Keratinocyte (primary cell): ENCODE measurements at regions not wholly inside any gene's neighbourhood (a gene's known extent, or its start where the extent isn't known, plus 50 kb on each side); places are given as distances from the start of the nearest gene placed in this dataset.

Experiments used
- DNase-seq: peaks from one replicate; pipeline ENCODE4 v3.0.0-alpha.2; 2011; ENCODE audit warnings: low read depth, missing footprints, low spot score
- FAIRE-seq: peaks from 2 replicates; lab custom pipeline; 2011; peaks lifted over from hg19 to GRCh38; lab: Jason Lieb, UNC
- H2AFZ ChIP-seq: 2 replicates; pipeline ENCODE4 v1.6.0; 2012; ENCODE audit warnings: low read length, control low read depth, inconsistent platforms; ENCODE audit not compliant: control insufficient read depth
- H3K27ac ChIP-seq: 2 replicates; pipeline ENCODE4 v1.5.1; 2011; ENCODE audit warnings: low read length; ENCODE audit not compliant: control insufficient read depth, insufficient read depth
- H3K27me3 ChIP-seq: 3 replicates; pipeline ENCODE4 v1.6.0; 2011; ENCODE audit warnings: low read length; ENCODE audit not compliant: control insufficient read depth, insufficient read depth; ENCODE audit errors: extremely low read depth
- H3K36me3 ChIP-seq, 2 experiments: 2 replicates in 1 of 2; 3 replicates in 1 of 2; pipeline ENCODE4 v1.5.1; 2011; ENCODE audit warnings: low read length in 2 of 2, mild to moderate bottlenecking in 1 of 2; ENCODE audit not compliant: control insufficient read depth in 2 of 2, insufficient read depth in 2 of 2; ENCODE audit errors: extremely low read depth in 1 of 2
- H3K4me1 ChIP-seq: 3 replicates; pipeline ENCODE4 v1.5.1; 2011; ENCODE audit warnings: low read length; ENCODE audit not compliant: control insufficient read depth, insufficient read depth; ENCODE audit errors: extremely low read depth
- H3K4me2 ChIP-seq: 3 replicates; pipeline ENCODE4 v1.6.0; 2011; ENCODE audit warnings: low read depth, low read length; ENCODE audit not compliant: control insufficient read depth, insufficient read depth; ENCODE audit errors: extremely low read depth
- H3K4me3 ChIP-seq, 3 experiments: fragments of 200-600 bp in 1 of 3; sonication (generic) in 1 of 3; 2 replicates in 2 of 3; 3 replicates in 1 of 3; pipeline ENCODE4 v1.5.1; 2011 to 2016; ENCODE audit warnings: low read length in 3 of 3, mild to moderate bottlenecking in 3 of 3, control low read depth in 2 of 3, inconsistent platforms in 1 of 3, low read depth in 1 of 3, mixed read lengths in 1 of 3, mixed run types in 1 of 3, moderate library complexity in 1 of 3; ENCODE audit not compliant: control insufficient read depth in 2 of 3, insufficient read depth in 2 of 3; ENCODE audit errors: extremely low read depth in 1 of 3
- H3K79me2 ChIP-seq: 2 replicates; pipeline ENCODE4 v1.6.0; 2012; ENCODE audit warnings: low read length; ENCODE audit not compliant: control insufficient read depth, insufficient read depth
- H3K9ac ChIP-seq: 3 replicates; pipeline ENCODE4 v1.6.0; 2011; ENCODE audit warnings: low read length; ENCODE audit not compliant: control insufficient read depth, insufficient read depth; ENCODE audit errors: extremely low read depth
- H3K9me1 ChIP-seq: 3 replicates; pipeline ENCODE4 v1.6.0; 2011; ENCODE audit warnings: low read length; ENCODE audit not compliant: control insufficient read depth, insufficient read depth; ENCODE audit errors: extremely low read depth
- H3K9me3 ChIP-seq: 2 replicates; pipeline ENCODE4 v1.5.1; 2012; ENCODE audit warnings: low read depth, low read length; ENCODE audit not compliant: control insufficient read depth
- H4K20me1 ChIP-seq: 3 replicates; pipeline ENCODE4 v1.6.0; 2011; ENCODE audit warnings: low read length; ENCODE audit not compliant: control insufficient read depth, insufficient read depth; ENCODE audit errors: extremely low read depth
- CTCF ChIP-seq, 3 experiments: IDR thresholded peaks in 1 of 3; conservative IDR thresholded peaks in 1 of 3; optimal IDR thresholded peaks in 1 of 3; 2 replicates in 2 of 3; 3 replicates in 1 of 3; pipeline versions ENCODE3 to v1.5.1; 2011; ENCODE audit warnings: low read length in 3 of 3, mild to moderate bottlenecking in 3 of 3, moderate library complexity in 2 of 3, control low read depth in 1 of 3, inconsistent platforms in 1 of 3; ENCODE audit not compliant: insufficient read depth in 2 of 3; ENCODE audit errors: extremely low read depth in 1 of 3
- EZH2 ChIP-seq: IDR thresholded peaks from one replicate; pipeline ENCODE4 v1.6.1; 2012; ENCODE audit warnings: inconsistent platforms, mild to moderate bottlenecking, low read length, moderate library complexity
- dilution Hi-C: fragments of 300-500 bp; cut with MboI; formaldehyde crosslinking; loops from one replicate; pipeline ENCODE4 v1.7.0; 2020; ENCODE audit warnings: low sequenced_read_pairs; ENCODE audit not compliant: extremely low pct_ligation_motif_present

- DNase-seq: no peak
- Histone ChIP-seq H3K4me2 (no peak overlapping the region), H3K9me3 (peaks cover 13% of the 10 kb centered on the region), H2AFZ (no peak overlapping the region), H3K36me3 (no peaks in the 10 kb centered on the region), H3K27ac (no peak overlapping the region), H4K20me1 (no peaks in the 10 kb centered on the region), H3K9me1 (no peaks in the 10 kb centered on the region), H3K4me3 (no peak overlapping the region), H3K79me2 (no peaks in the 10 kb centered on the region), H3K9ac (no peak overlapping the region), H3K27me3 (no peaks in the 10 kb centered on the region), H3K4me1 (no peaks in the 10 kb centered on the region)
- TF ChIP-seq CTCF (optimal IDR thresholded peaks at IDR 0.05 in 1 of 3, IDR thresholded peaks at IDR 0.05 in 1 of 3, conservative IDR thresholded peaks at IDR 0.05 in 1 of 3; ENCODE audit: extremely low read depth in 1 of 3, insufficient read depth in 2 of 3, low read length in 3 of 3): no peak
- no peak for TF ChIP-seq EZH2
- dilution Hi-C loops: no loop called here
- FAIRE-seq: no peak
Observed at GRCh38 chr11:62034036-62034338, 66.6 kb upstream of the FTH1 start.

- Histone ChIP-seq H3K9me3 (peaks cover 13% of the 10 kb centered on the region), H3K79me2 (no peaks in the 10 kb centered on the region), H4K20me1 (no peaks in the 10 kb centered on the region), H3K36me3 (no peaks in the 10 kb centered on the region), H2AFZ (no peak overlapping the region), H3K4me2 (no peak overlapping the region), H3K27me3 (no peaks in the 10 kb centered on the region), H3K9me1 (no peaks in the 10 kb centered on the region), H3K9ac (no peak overlapping the region), H3K4me1 (no peaks in the 10 kb centered on the region), H3K27ac (no peak overlapping the region), H3K4me3 (no peak overlapping the region)
- DNase-seq (no peak), FAIRE-seq (no peak)
- dilution Hi-C loops: no loop called here
- TF ChIP-seq EZH2 (no peak), CTCF (optimal IDR thresholded peaks at IDR 0.05 in 1 of 3, IDR thresholded peaks at IDR 0.05 in 1 of 3, conservative IDR thresholded peaks at IDR 0.05 in 1 of 3; ENCODE audit: extremely low read depth in 1 of 3, insufficient read depth in 2 of 3, low read length in 3 of 3) (no peak)
Observed at GRCh38 chr11:62033191-62034035, 66.0 kb upstream of the FTH1 start.
